AG09309 (cell line): ENCODE measurements at regions not wholly inside any gene's neighbourhood (a gene's known extent, or its start where the extent isn't known, plus 50 kb on each side); places are given as distances from the start of the nearest gene placed in this dataset.

ENCODE experiments used
- DNase-seq: peaks from one replicate; pipeline ENCODE4 v3.0.0-alpha.2; 2010; ENCODE audit warnings: low read depth
- H3K4me3 ChIP-seq: 2 replicates; pipeline ENCODE4 v1.5.1; 2011; ENCODE audit warnings: mild to moderate bottlenecking, low read depth, low read length, moderate library complexity; ENCODE audit not compliant: control insufficient read depth
- CTCF ChIP-seq: IDR thresholded peaks from 2 replicates; pipeline ENCODE4 v1.5.1; 2011; ENCODE audit warnings: mild to moderate bottlenecking, low read depth, low read length, inconsistent platforms; ENCODE audit not compliant: insufficient read depth, control insufficient read depth; ENCODE audit errors: missing control alignments

GRCh38 chr17:73814075-73814474 lies 169.8 kb upstream of the SDK2 start:
- no peak for DNase-seq
- H3K4me3 ChIP-seq = no peak overlapping the region
- TF ChIP-seq CTCF = no peak

- TF ChIP-seq CTCF = no peak
Measured at GRCh38 chr17:73815474-73815873, 171.2 kb upstream of the SDK2 start.

GRCh38 chr17:73819440-73820395 lies 175.5 kb upstream of the SDK2 start:
- DNase-seq = no peak
- TF ChIP-seq CTCF = no peak
- no peak overlapping the region for H3K4me3 ChIP-seq

More at GRCh38 chr17:73815474-73815873, 171.2 kb upstream of the SDK2 start:
- no peak for DNase-seq
- H3K4me3 ChIP-seq = no peak overlapping the region

- H3K4me3 ChIP-seq = no peak overlapping the region
- no peak for TF ChIP-seq CTCF
- DNase-seq = no peak
Measured at GRCh38 chr17:73820686-73821448, 176.6 kb upstream of the SDK2 start.

GRCh38 chr17:73821665-73822064 lies 177.4 kb upstream of the SDK2 start:
- TF ChIP-seq CTCF = no peak
- no peak for DNase-seq
- no peak overlapping the region for H3K4me3 ChIP-seq

GRCh38 chr17:73822371-73822770 lies 178.1 kb upstream of the SDK2 start:
- H3K4me3 ChIP-seq = no peak overlapping the region
- TF ChIP-seq CTCF = no peak
- DNase-seq = no peak
